Fibroblast of the aortic adventitia (primary cell): ENCODE measurements at regions not wholly inside any gene's neighbourhood (a gene's known extent, or its start where the extent isn't known, plus 50 kb on each side); places are given as distances from the start of the nearest gene placed in this dataset.

Source experiments
- DNase-seq: peaks from one replicate; pipeline ENCODE4 v3.0.0-alpha.2; 2010; ENCODE audit warnings: low read depth
- H3K4me3 ChIP-seq: 2 replicates; pipeline ENCODE4 v1.5.1; 2011; ENCODE audit warnings: low read depth, mild to moderate bottlenecking, control low read depth, low read length, moderate library complexity
- CTCF ChIP-seq: IDR thresholded peaks from 2 replicates; pipeline ENCODE4 v1.5.1; 2011; ENCODE audit warnings: mild to moderate bottlenecking, low read length, control low read depth, inconsistent platforms; ENCODE audit not compliant: insufficient read depth

DNA sequence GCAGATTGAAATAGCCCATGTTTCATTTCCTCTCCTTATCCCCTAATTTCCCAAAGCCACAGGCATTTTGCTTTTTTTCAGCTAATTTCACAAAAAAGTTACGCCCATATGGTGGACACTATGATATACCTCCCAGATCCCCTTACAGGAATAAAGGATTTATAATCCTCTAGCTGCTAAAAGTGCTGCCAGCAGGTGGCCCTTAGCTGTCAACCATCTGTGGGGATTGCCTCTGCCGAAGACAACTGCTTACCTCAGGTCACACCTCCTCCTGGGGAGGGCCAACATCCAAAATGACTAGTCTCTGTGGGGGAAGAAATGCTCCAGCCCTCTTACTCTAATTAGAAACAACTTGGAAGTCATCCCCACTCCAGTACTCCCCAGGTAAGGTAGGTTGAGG lies 61.0 kb upstream of the EPB41L3 start:
- H3K4me3 ChIP-seq: no peak overlapping the region
- no peak for TF ChIP-seq CTCF
- no peak for DNase-seq

GRCh38 chr18:5603153-5603552 lies 59.4 kb upstream of the EPB41L3 start:
- H3K4me3 ChIP-seq: no peak overlapping the region
- DNase-seq: no peak
- TF ChIP-seq CTCF: no peak

GRCh38 chr18:5601188-5601624 lies 57.4 kb upstream of the EPB41L3 start:
- H3K4me3 ChIP-seq: no peak overlapping the region
- DNase-seq: no peak
- TF ChIP-seq CTCF: no peak

GRCh38 chr18:5600378-5601071 lies 56.7 kb upstream of the EPB41L3 start:
- DNase-seq: peak; percentile 49
- peak; percentile 40 for TF ChIP-seq CTCF
- no peak overlapping the region for H3K4me3 ChIP-seq

DNA sequence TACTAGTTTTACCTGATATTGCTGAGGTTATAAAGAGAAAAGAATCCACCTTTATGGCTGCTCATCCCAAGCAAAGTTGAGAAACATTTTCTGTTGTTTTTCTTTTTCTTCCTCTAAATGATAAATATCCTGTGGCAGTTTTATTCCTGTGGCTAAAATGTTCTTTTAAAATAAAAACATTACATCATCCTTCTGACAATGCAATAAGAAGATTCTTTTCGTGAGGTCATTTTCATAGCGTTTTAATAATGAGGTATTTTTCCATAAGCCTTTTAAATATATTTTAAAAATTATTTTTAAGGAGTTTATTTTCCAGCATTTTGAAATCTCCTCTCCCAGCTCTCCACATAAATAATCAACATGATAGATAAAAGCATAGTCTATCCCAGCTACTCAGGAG lies 52.8 kb upstream of the EPB41L3 start:
- no peak for DNase-seq
- H3K4me3 ChIP-seq: no peak overlapping the region
- TF ChIP-seq CTCF: no peak
